Loucy (cell line): ENCODE measurements at regions not wholly inside any gene's neighbourhood (a gene's known extent, or its start where the extent isn't known, plus 50 kb on each side); places are given as distances from the start of the nearest gene placed in this dataset.

Source experiments
- H2AFZ ChIP-seq: fragments of 200-600 bp; sonication (generic); 2 replicates; pipeline ENCODE4 v1.6.0; 2016; ENCODE audit warnings: antibody characterized with exemption, mild to moderate bottlenecking, low read length, moderate library complexity
- H3F3A ChIP-seq: fragments of 200-600 bp; 2 replicates; pipeline ENCODE4 v1.6.0; 2016; ENCODE audit warnings: antibody characterized with exemption, low read depth, mild to moderate bottlenecking
- H3K27me3 ChIP-seq: fragments of 200-600 bp; sonication (generic); 2 replicates; pipeline ENCODE4 v1.6.1; 2014; ENCODE audit warnings: low read length, mild to moderate bottlenecking; ENCODE audit not compliant: insufficient read depth, poor library complexity, severe bottlenecking
- H3K36me3 ChIP-seq: fragments of 200-600 bp; sonication (generic); 2 replicates; pipeline ENCODE4 v1.6.1; 2016; ENCODE audit warnings: low read length; ENCODE audit not compliant: insufficient read depth
- H3K4me1 ChIP-seq: fragments of 200-600 bp; sonication (generic); 2 replicates; pipeline ENCODE4 v1.5.1; 2014; ENCODE audit warnings: low read length, mild to moderate bottlenecking; ENCODE audit not compliant: insufficient read depth, poor library complexity, severe bottlenecking
- H3K4me2 ChIP-seq: fragments of 200-600 bp; sonication (generic); 2 replicates; pipeline ENCODE4 v1.6.0; 2014; ENCODE audit warnings: antibody characterized with exemption, low read length, low read depth, mild to moderate bottlenecking; ENCODE audit not compliant: poor library complexity, severe bottlenecking
- H3K4me3 ChIP-seq: fragments of 200-600 bp; sonication (generic); 2 replicates; pipeline ENCODE4 v1.5.1; 2014; ENCODE audit warnings: low read length, mild to moderate bottlenecking, mixed read lengths; ENCODE audit not compliant: poor library complexity, severe bottlenecking
- H3K79me2 ChIP-seq: fragments of 200-600 bp; sonication (generic); 2 replicates; pipeline ENCODE4 v1.6.1; 2014; ENCODE audit warnings: low read length; ENCODE audit not compliant: insufficient read depth
- H3K9ac ChIP-seq: fragments of 200-600 bp; sonication (generic); 2 replicates; pipeline ENCODE4 v1.6.0; 2014; ENCODE audit warnings: mild to moderate bottlenecking, low read depth, low read length, moderate library complexity; ENCODE audit not compliant: poor library complexity, severe bottlenecking
- H3K9me2 ChIP-seq: fragments of 200-600 bp; sonication (generic); replicated peaks from 2 replicates; pipeline ENCODE4 v1.6.1; 2016; ENCODE audit warnings: low read depth, low read length, mixed read lengths
- H3K9me3 ChIP-seq: fragments of 200-600 bp; sonication (generic); 2 replicates; pipeline ENCODE4 v1.6.1; 2014; ENCODE audit warnings: mild to moderate bottlenecking, antibody characterized with exemption, low read length, low read depth; ENCODE audit not compliant: insufficient read depth
- H4K20me1 ChIP-seq: fragments of 200-600 bp; sonication (generic); 2 replicates; pipeline ENCODE4 v1.6.0; 2014; ENCODE audit warnings: antibody characterized with exemption, low read length, mild to moderate bottlenecking; ENCODE audit not compliant: insufficient read depth, poor library complexity, severe bottlenecking
- CTCF ChIP-seq: fragments of 200-600 bp; sonication (generic); conservative IDR thresholded peaks from 2 replicates; pipeline ENCODE4 v1.5.1; 2014; ENCODE audit warnings: mild to moderate bottlenecking, antibody characterized with exemption, low read length
- EZH2phosphoT487 ChIP-seq: fragments of 200-600 bp; IDR thresholded peaks from 2 replicates; pipeline ENCODE4 v1.6.1; 2018; ENCODE audit warnings: antibody characterized with exemption, mild to moderate bottlenecking, moderate library complexity, borderline replicate concordance

GRCh38 chr16:79411357-79411756 is 189.2 kb downstream of the MAF start:
- TF ChIP-seq CTCF: no peak
- TF ChIP-seq EZH2phosphoT487: no peak
- H3K9me2 ChIP-seq: no peaks in the 10 kb centered on the region
- no peak overlapping the region for H3K9ac ChIP-seq
- H3K9me3 ChIP-seq: 0 out of 2 replicates have a peak, but pooled peaks cover 4% of the 10 kb centered on the region
- peak overlapping the region; percentile 14; the same call in 1 of the 2 replicates for H2AFZ ChIP-seq
- no peak overlapping the region for H3K4me3 ChIP-seq
- H3K27me3 ChIP-seq: no peaks in the 10 kb centered on the region
- H3K4me1 ChIP-seq: peaks cover 36% of the 10 kb centered on the region
- no peaks in the 10 kb centered on the region for H3F3A ChIP-seq
- no peak overlapping the region for H3K4me2 ChIP-seq
- H3K79me2 ChIP-seq: no peaks in the 10 kb centered on the region
- no peaks in the 10 kb centered on the region for H3K36me3 ChIP-seq
- no peaks in the 10 kb centered on the region for H4K20me1 ChIP-seq

- Histone ChIP-seq H3K36me3 (no peaks in the 10 kb centered on the region), H3K4me3 (no peak overlapping the region), H2AFZ (no peak overlapping the region), H3K79me2 (no peaks in the 10 kb centered on the region), H3K4me1 (peaks cover 24% of the 10 kb centered on the region), H3K9me2 (no peaks in the 10 kb centered on the region), H3K27me3 (no peaks in the 10 kb centered on the region), H3K9me3 (0 out of 2 replicates have a peak, but pooled peaks cover 4% of the 10 kb centered on the region), H3F3A (no peaks in the 10 kb centered on the region), H3K9ac (no peak overlapping the region), H3K4me2 (no peak overlapping the region), H4K20me1 (no peaks in the 10 kb centered on the region)
- TF ChIP-seq CTCF: no peak
- no peak for TF ChIP-seq EZH2phosphoT487
Measured at GRCh38 chr16:79409978-79410377, 190.6 kb downstream of the MAF start.

GRCh38 chr16:79408355-79408754 is 192.2 kb downstream of the MAF start:
- Histone ChIP-seq H3K27me3 (no peaks in the 10 kb centered on the region), H3K9ac (no peak overlapping the region), H3K9me2 (no peaks in the 10 kb centered on the region), H3F3A (no peaks in the 10 kb centered on the region), H3K4me1 (peaks cover 21% of the 10 kb centered on the region), H3K4me2 (no peak overlapping the region), H3K9me3 (no peaks in the 10 kb centered on the region), H2AFZ (no peak overlapping the region), H3K4me3 (no peak overlapping the region), H3K36me3 (no peaks in the 10 kb centered on the region), H3K79me2 (no peaks in the 10 kb centered on the region), H4K20me1 (no peaks in the 10 kb centered on the region)
- no peak for TF ChIP-seq CTCF
- no peak for TF ChIP-seq EZH2phosphoT487
